Osteoblast (primary cell): ENCODE measurements at regions not wholly inside any gene's neighbourhood (a gene's known extent, or its start where the extent isn't known, plus 50 kb on each side); places are given as distances from the start of the nearest gene placed in this dataset.
"Not testable (repeated sequence)": the region's sequence is repeated elsewhere in the genome, so short reads cannot be mapped to it uniquely, and the experiment has no call there.

Experiments
- DNase-seq: peaks from one replicate; pipeline ENCODE4 v3.0.0; 2011; ENCODE audit warnings: low spot score, mixed read lengths; ENCODE audit not compliant: insufficient read length; ENCODE audit errors: missing footprints
- H2AFZ ChIP-seq: 2 replicates; pipeline ENCODE4 v1.6.0; 2011; ENCODE audit warnings: mild to moderate bottlenecking, low read length
- H3K27ac ChIP-seq: 2 replicates; pipeline ENCODE4 v1.5.1; 2011; ENCODE audit warnings: mild to moderate bottlenecking, low read depth, low read length, moderate library complexity
- H3K27me3 ChIP-seq: 2 replicates; pipeline ENCODE4 v1.6.0; 2012; ENCODE audit warnings: mild to moderate bottlenecking, control low read depth, inconsistent platforms, low read length, moderate library complexity; ENCODE audit not compliant: insufficient read depth
- H3K36me3 ChIP-seq: 2 replicates; pipeline ENCODE4 v1.5.1; 2011; ENCODE audit warnings: mild to moderate bottlenecking, low read length, control low read depth, moderate library complexity; ENCODE audit not compliant: insufficient read depth
- H3K4me1 ChIP-seq: 2 replicates; pipeline ENCODE4 v1.5.1; 2011; ENCODE audit warnings: mild to moderate bottlenecking, low read length, control low read depth, moderate library complexity; ENCODE audit not compliant: insufficient read depth
- H3K4me2 ChIP-seq: 2 replicates; pipeline ENCODE4 v1.6.0; 2011; ENCODE audit warnings: mild to moderate bottlenecking, low read length; ENCODE audit not compliant: insufficient read depth
- H3K4me3 ChIP-seq: fragments of 200-600 bp; sonication (generic); 3 replicates; pipeline ENCODE4 v1.5.1; 2012; ENCODE audit warnings: mild to moderate bottlenecking, low read length, inconsistent platforms; ENCODE audit not compliant: insufficient read depth
- H3K79me2 ChIP-seq: 2 replicates; pipeline ENCODE4 v1.6.0; 2012; ENCODE audit warnings: mild to moderate bottlenecking, low read length, control low read depth, inconsistent platforms; ENCODE audit not compliant: insufficient read depth
- H3K9me3 ChIP-seq: 2 replicates; pipeline ENCODE4 v1.5.1; 2011; ENCODE audit warnings: low read depth, low read length, control low read depth
- H4K20me1 ChIP-seq: 2 replicates; pipeline ENCODE4 v1.6.0; 2012; ENCODE audit warnings: mild to moderate bottlenecking, low read length, control low read depth; ENCODE audit not compliant: insufficient read depth
- CTCF ChIP-seq: IDR thresholded peaks from 2 replicates; pipeline ENCODE4 v1.5.1; 2011; ENCODE audit warnings: mild to moderate bottlenecking, low read depth, low read length, moderate library complexity; ENCODE audit errors: extremely low read depth

- Histone ChIP-seq H3K4me1 (no peaks in the 10 kb centered on the region), H4K20me1 (no peaks in the 10 kb centered on the region), H3K79me2 (no peaks in the 10 kb centered on the region), H3K9me3 (peaks cover 7% of the 10 kb centered on the region), H3K4me2 (no peak overlapping the region), H3K27me3 (no peaks in the 10 kb centered on the region), H3K4me3 (no peak overlapping the region), H2AFZ (no peak overlapping the region), H3K36me3 (no peaks in the 10 kb centered on the region), H3K27ac (no peak overlapping the region)
- no peak for TF ChIP-seq CTCF
- no peak for DNase-seq
Observed at GRCh38 chr4:12028258-12028657, 599.6 kb upstream of the HS3ST1 start.

DNA sequence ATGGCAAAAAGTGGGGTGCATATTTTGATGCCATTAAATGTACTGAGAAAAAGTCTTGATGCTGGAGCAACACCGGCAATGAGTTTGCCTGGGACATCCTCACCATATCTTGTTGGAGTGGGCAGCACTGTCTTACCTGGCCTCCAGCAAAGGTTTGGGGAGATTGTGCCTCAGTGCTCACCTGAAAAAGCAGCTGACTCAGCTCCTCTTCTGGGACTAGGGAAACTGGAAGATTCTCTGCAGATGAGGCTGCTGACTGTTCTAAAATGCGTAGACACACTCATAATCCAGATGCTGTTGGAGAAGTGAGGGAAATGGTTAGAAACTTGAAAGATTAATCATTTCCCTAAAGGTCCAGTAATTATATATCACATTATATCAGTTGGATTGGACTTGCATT, 593.7 kb upstream of the HS3ST1 start:
- H3K4me1 ChIP-seq = no peaks in the 10 kb centered on the region
- no peak overlapping the region for H3K27ac ChIP-seq
- H3K79me2 ChIP-seq = no peaks in the 10 kb centered on the region
- H3K36me3 ChIP-seq = no peaks in the 10 kb centered on the region
- H3K9me3 ChIP-seq = peaks cover under 1% of the 10 kb centered on the region
- H2AFZ ChIP-seq = no peak overlapping the region
- no peak overlapping the region for H3K4me2 ChIP-seq
- no peak for TF ChIP-seq CTCF
- no peaks in the 10 kb centered on the region for H3K27me3 ChIP-seq
- no peak overlapping the region for H3K4me3 ChIP-seq
- H4K20me1 ChIP-seq = no peaks in the 10 kb centered on the region
- DNase-seq = no peak

GRCh38 chr4:12016729-12017128, 588.0 kb upstream of the HS3ST1 start:
- Histone ChIP-seq H4K20me1 (no peaks in the 10 kb centered on the region), H3K36me3 (no peaks in the 10 kb centered on the region), H3K4me3 (no peak overlapping the region), H3K9me3 (peaks cover 2% of the 10 kb centered on the region), H3K4me1 (no peaks in the 10 kb centered on the region), H2AFZ (no peak overlapping the region), H3K79me2 (no peaks in the 10 kb centered on the region), H3K27ac (no peak overlapping the region), H3K27me3 (no peaks in the 10 kb centered on the region), H3K4me2 (no peak overlapping the region)
- no peak for TF ChIP-seq CTCF
- DNase-seq = no peak

DNA sequence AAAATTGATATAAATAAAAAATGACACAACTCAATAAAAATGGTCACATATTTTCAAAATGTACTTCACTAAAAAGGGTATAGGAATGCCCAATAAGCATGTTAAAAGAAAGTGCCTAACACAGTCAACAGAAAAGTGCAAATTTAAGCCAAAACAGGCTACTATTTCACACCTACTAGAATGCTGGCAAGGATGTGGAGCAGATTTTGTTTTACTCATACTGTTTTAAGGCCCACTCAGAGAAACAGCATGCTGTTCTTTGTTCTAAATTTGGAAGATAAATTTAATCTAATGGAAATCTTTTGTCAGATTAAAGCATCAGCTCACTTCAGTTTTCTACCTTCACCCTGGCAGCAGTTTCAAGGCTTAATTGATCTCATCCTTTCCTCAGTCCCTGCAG, 576.8 kb upstream of the HS3ST1 start:
- TF ChIP-seq CTCF = no peak
- H3K36me3 ChIP-seq = no peaks in the 10 kb centered on the region
- no peak overlapping the region for H3K4me3 ChIP-seq
- DNase-seq = no peak
- no peak overlapping the region for H3K27ac ChIP-seq
- H3K9me3 ChIP-seq = no peaks in the 10 kb centered on the region
- H3K4me2 ChIP-seq = no peak overlapping the region
- H4K20me1 ChIP-seq = no peaks in the 10 kb centered on the region
- H2AFZ ChIP-seq = no peak overlapping the region
- no peaks in the 10 kb centered on the region for H3K27me3 ChIP-seq
- no peaks in the 10 kb centered on the region for H3K79me2 ChIP-seq
- no peaks in the 10 kb centered on the region for H3K4me1 ChIP-seq

DNA sequence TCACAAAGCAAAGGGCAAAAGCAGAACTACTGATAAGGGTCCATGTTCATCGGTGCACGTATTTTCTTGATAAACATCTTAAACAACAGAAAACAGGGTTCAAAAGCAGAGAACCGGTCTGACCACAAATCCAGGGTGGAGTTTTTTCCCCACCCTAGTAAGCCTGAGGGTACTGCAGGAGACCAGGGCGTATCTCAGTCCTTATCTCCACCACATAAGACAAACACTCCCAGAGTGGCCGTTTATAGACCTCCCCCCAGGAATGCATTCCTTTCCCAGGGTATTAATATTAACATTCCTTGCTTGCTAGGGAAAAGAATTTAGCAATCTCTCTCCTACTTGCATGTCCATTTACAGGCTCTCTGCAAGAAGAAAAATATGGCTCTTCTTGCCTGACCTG, 567.9 kb upstream of the HS3ST1 start:
- H3K36me3 ChIP-seq, H4K20me1 ChIP-seq, H3K4me2 ChIP-seq, H3K27me3 ChIP-seq, H2AFZ ChIP-seq, H3K27ac ChIP-seq, H3K79me2 ChIP-seq, H3K4me1 ChIP-seq, DNase-seq, H3K4me3 ChIP-seq, H3K9me3 ChIP-seq: not testable (repeated sequence)
